Kidney capillary endothelial cell (primary cell): ENCODE measurements at regions not wholly inside any gene's neighbourhood (a gene's known extent, or its start where the extent isn't known, plus 50 kb on each side); places are given as distances from the start of the nearest gene placed in this dataset.
A peak's percentile ranks its signal among the peaks of the same experiment; 100 is the strongest.
"Not testable (repeated sequence)": the region's sequence is repeated elsewhere in the genome, so short reads cannot be mapped to it uniquely, and the experiment has no call there.

Source experiments
- DNase-seq: peaks from one replicate; pipeline ENCODE4 v3.0.0-alpha.2; 2018; ENCODE audit warnings: low spot score

- DNase-seq, result no peak
Measured at GRCh38 chr3:17894434-17895060, 152.1 kb upstream of the TBC1D5 start.

- no peak for DNase-seq
Measured at GRCh38 chr3:17891139-17891856, 148.9 kb upstream of the TBC1D5 start.

DNA sequence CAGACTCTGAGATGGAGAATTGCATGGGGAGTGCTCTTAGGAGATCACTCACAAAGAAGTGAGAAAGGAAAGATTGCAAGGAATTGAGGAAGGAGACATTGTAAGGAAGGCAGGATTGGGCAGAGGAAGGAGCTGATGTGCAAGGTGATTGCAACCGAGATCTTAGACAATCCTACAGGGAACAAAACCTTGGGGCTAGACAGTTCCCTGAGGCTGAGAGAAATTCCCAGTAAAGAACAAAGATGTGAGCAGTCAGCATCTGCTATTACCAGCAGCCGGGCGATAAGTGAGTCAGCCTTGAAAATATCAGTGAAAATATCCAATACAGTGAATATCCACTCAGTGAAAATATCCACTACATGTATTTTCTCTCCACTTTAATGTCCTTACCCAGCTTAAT, 143.6 kb upstream of the TBC1D5 start:
- DNase-seq, result no peak

GRCh38 chr3:17882981-17883380, 140.6 kb upstream of the TBC1D5 start:
- DNase-seq, result no peak

DNA sequence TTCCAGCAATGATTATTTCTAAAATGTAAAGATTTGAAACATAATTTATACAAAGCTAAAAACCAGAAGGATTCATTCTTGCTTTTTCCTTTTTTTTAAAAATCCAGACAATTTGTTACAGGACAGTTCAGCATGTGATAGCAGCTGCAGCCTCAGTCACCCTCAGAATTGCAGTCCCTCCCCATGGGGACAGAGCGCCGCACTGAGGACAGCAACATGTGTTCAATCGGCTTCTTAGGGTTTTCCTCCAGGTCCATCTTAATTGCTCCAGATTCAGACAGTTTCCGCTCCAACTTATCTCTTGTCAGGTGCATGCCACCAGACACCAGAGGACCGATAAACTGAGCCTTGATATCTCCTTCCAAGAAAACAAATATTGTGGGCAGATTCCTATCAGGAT, 134.9 kb upstream of the TBC1D5 start:
- DNase-seq, result no peak

DNA sequence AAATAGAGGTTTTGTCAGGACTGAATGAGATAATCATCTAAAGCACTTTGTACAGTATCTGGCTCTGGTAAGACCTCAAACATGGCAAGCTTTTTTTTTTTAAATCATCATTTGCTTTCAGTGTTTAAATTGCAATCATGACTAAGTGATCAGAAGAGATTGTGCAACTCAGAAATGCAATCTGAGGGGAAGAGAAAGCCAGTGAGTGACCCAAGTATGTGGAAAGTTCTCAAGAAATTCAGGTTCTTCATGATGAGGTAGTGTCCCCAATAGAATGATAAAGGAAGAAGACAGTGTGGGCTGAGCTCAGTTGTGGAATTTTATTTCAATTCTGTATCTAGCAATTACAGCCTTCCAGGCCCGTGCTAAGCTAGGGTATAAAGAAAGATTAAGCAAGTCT, 132.2 kb upstream of the TBC1D5 start:
- no peak for DNase-seq

DNA sequence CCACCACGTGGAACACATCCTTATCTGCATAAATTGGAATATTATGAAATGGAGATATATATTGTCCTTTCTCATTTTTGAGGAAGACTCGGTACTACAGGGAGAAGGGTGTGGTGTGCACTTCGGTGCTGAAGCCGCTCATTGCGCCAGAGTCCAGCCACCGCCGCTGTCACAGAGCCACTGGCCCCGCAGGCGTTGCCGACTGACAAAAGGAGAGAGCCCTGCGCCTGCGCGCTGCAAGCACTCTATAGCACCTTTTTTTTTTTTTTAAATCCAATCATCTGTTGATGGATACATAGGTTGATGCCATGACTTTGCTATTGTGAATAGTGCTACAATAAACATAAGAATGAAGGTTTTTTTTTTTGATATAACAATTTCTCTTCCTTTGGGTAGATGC, 130.0 kb upstream of the TBC1D5 start:
- DNase-seq, result no peak

DNA sequence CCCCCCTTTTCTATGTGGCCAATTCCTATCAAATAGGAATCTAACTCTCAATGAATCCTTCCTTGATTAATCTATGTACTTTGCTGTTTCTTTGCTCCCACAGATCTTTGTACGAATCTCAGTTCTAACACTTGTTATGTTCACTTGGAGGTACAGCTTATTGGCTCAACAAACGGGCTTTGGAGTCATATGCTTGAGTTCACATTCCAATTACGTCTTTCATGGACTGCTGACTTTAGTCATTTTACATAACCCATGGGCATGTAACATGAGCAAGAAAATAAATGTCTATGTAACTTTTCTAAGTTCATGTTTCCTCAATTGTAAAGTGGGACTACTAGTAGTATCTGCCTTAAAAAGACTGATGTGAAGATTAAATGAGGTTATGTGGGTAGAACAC, 123.2 kb upstream of the TBC1D5 start:
- DNase-seq, result no peak

- no peak for DNase-seq
Measured at GRCh38 chr3:17861476-17861875, 119.0 kb upstream of the TBC1D5 start.

DNA sequence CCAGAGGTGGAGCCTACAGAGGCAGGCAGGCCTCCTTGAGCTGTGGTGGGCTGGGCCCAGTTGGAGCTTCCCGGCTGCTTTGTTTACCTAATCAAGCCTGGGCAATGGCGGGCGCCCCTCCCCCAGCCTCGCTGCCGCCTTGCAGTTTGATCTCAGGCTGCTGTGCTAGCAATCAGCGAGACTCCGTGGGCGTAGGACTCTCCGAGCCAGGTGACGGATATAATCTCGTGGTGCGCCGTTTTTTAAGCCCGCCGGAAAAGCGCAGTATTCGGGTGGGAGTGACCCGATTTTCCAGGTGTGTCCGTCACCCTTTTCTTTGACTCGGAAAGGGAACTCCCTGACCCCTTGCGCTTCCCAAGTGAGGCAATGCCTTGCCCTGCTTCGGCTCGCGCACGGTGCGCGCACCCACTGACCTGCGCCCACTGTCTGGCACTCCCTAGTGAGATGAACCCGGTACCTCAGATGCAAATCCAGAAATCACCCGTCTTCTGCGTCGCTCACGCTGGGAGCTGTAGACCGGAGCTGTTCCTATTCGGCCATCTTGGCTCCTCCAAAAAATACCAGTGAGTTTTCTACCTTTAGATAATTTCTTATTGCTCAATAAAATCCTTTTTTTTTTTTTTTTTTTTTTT, 118.5 kb upstream of the TBC1D5 start:
- DNase-seq, result not testable (repeated sequence)

DNA sequence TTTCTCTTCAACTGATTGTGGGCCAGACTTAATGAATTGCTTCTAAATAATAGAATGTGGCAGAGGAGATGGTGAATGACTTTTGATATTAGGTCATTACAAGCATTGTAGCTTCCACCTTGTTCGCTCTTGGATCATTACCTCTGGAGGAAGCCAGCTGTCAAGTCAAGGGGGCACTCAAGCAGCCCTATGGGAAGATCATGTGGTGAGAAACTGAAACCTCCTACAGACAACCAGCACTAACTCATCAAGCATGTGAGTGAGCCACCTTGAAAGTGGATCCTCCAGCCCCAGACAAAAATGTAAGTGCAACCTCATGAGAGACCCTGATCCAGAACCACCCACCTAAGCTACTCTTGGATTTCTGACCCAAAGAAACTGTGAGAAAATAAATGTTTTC, 109.8 kb upstream of the TBC1D5 start:
- DNase-seq, result no peak

GRCh38 chr3:17850448-17850847, 108.0 kb upstream of the TBC1D5 start:
- no peak for DNase-seq

DNA sequence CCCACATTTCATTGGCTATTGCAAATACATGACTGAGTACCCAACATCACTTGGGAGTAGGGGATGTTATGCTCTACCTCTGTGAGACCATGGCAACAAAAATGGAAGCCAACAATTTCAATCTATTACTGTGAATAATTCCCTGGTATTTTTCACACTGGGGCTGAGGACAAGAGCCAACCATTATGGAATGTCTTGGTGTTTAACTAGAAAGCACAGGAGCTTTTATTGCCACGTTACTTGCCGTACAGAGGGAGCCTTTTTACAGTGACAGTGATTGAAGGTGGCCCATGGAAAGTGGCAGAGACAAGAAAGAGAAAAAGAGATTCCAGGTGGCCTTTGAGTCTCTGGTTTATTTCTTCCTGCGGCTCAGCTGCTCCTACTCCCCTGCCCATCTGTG, 105.7 kb upstream of the TBC1D5 start:
- DNase-seq, result no peak

GRCh38 chr3:17847156-17847555, 104.7 kb upstream of the TBC1D5 start:
- no peak for DNase-seq

DNA sequence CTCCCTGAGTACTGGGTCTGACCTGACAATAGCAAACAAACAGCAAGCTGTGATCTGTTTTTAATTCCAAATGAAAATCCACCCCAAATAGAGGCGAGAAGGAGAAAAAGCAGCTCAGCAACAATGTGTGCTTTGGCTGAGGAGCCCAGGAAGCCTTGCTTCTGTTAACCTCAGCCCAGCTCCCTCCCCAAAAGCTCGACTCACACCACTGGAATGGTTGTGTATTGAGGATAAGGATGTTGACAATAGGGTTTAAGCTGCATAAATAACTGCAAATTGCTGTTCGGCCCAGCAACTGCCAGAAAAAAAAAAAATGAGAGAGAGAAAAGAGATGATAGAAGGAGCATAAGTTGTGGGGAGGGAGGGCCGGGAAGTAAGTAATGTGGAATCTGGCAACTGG, 104.0 kb upstream of the TBC1D5 start:
- no peak for DNase-seq

- DNase-seq, result no peak
Measured at GRCh38 chr3:17845026-17845812, 102.8 kb upstream of the TBC1D5 start.

GRCh38 chr3:17844236-17844635, 101.8 kb upstream of the TBC1D5 start:
- DNase-seq, result no peak

DNA sequence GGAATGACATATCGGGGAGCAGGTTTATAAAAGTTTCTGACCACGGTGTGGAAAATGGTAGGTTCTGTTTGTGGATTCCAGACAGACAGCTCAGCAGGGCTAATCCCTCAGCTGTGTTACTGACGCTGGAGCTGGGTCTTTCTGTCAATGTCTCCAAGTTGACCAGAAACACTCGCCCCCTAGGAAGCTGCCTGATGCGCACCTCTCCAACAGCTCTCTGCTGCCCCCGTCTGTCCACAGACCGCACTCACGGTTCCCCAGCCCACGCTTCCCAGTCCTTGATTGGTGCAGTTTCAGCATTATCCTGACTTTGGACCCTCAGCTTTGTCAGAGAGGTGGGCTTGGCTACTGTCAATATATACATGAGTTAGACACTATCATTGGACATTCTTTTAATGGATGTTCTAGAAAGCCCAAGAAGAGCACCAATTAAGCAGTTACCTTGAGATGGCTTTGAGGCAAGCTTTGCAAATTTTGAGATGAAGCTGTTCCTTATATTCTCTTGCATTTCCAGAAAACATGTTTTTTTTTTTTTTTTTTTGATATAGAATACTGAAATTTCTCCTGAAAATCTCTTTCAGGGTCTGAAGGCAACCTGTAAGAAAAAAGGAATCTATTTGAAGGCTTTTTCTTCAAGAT, 98.9 kb upstream of the TBC1D5 start:
- DNase-seq, result peak; percentile 62

DNA sequence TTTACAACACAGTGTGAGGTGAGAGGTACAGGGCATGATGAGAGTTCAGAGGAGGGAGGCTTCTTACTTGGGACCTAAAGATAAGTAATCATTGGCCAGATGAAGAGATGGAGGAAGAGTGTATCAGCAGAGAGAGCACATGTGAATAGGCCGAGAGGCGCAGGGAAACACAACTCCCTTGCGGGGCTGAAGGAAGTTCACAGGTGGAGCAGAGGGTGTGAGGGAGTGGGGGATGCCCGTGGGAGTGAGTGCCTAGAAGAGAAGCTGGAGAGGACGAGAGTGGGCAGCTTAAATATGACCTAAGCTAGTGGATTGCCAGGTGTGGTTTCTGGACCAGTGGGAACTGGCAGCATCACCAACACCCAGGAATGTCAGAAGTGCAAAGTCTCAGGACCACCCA, 98.2 kb upstream of the TBC1D5 start:
- DNase-seq, result no peak

DNA sequence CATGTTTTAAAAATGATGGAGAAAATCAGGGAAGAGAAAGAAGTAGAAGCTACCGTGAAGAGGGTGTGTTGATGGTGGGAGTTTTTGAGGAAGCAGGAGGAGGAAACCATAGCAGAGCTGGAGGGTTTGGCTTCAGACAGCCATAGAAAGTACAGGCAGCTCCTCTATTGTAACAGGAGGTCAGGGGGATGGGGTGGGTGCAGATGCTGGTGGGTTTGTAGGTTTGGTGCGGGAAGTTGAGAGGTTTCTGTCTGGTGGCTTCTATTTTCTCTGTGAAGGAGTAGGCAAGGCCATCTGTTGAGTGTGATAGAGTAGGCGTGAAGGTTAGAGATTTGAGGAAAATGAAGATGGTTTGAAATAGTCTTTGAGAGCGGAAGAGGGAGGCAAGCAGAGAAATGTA, 97.7 kb upstream of the TBC1D5 start:
- DNase-seq, result no peak

- DNase-seq, result no peak
Measured at GRCh38 chr3:17836919-17837318, 94.5 kb upstream of the TBC1D5 start.

DNA sequence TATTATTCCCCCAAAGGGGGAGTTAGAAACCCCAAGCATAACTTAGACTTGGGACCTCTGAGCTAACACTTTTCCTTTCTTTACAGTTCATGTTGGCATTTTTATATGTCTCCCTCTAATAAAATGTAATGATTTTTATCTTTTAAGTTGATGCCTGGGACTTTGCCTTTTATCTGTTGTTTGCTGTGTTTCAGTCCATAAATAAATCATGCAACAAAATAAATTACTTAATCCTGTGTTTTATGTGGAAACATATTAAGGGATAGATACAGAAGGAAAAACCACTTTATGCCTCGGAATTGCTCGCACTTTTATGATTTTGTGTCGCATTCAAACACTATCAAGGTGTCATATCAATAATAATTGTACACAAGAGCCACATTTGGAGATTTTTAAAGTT, 93.7 kb upstream of the TBC1D5 start:
- no peak for DNase-seq
